ENCODE measurements at regions not wholly inside any gene's neighbourhood (a gene's known extent, or its start where the extent isn't known, plus 50 kb on each side); places are given as distances from the start of the nearest gene placed in this dataset.

GRCh38 chr11:95354304-95354703 is 123.3 kb upstream of the SESN3 start:
- Histone ChIP-seq H3K27ac (no peak overlapping the region), H3K4me3 (no peak overlapping the region), H3K36me3 (no peaks in the 10 kb centered on the region), H3K4me1 (peaks cover 2% of the 10 kb centered on the region; the same call in 1 of the 2 replicates), H3K27me3 (no peaks in the 10 kb centered on the region), H3K9me3 (replicated peaks) (no peaks in the 10 kb centered on the region)
- no peak for DNase-seq

- Histone ChIP-seq H3K36me3 (no peaks in the 10 kb centered on the region), H3K27me3 (no peaks in the 10 kb centered on the region), H3K4me1 (no peaks in the 10 kb centered on the region), H3K9me3 (replicated peaks) (no peaks in the 10 kb centered on the region), H3K27ac (no peak overlapping the region), H3K4me3 (no peak overlapping the region)
- DNase-seq, result no peak
These were observed 122.7 kb upstream of the SESN3 start for GRCh38 chr11:95353706-95354105.

- no peak overlapping the region for H3K4me3 ChIP-seq
- no peak overlapping the region for H3K27ac ChIP-seq
- no peaks in the 10 kb centered on the region for H3K36me3 ChIP-seq
- no peak for DNase-seq
- no peaks in the 10 kb centered on the region for H3K4me1 ChIP-seq
- H3K9me3 ChIP-seq (replicated peaks), result no peaks in the 10 kb centered on the region
- no peaks in the 10 kb centered on the region for H3K27me3 ChIP-seq
These were observed 121.8 kb upstream of the SESN3 start for GRCh38 chr11:95352733-95353346.

- H3K4me3 ChIP-seq, result no peak overlapping the region
- no peak overlapping the region for H3K27ac ChIP-seq
- H3K36me3 ChIP-seq, result no peaks in the 10 kb centered on the region
- no peak for DNase-seq
- H3K27me3 ChIP-seq, result no peaks in the 10 kb centered on the region
- no peaks in the 10 kb centered on the region for H3K9me3 ChIP-seq (replicated peaks)
- H3K4me1 ChIP-seq, result no peaks in the 10 kb centered on the region
These were observed 118.4 kb upstream of the SESN3 start for GRCh38 chr11:95349345-95349942.

GRCh38 chr11:95346265-95346664 is 115.3 kb upstream of the SESN3 start:
- Histone ChIP-seq H3K36me3 (no peaks in the 10 kb centered on the region), H3K27ac (no peak overlapping the region), H3K27me3 (no peaks in the 10 kb centered on the region), H3K4me3 (no peak overlapping the region), H3K9me3 (replicated peaks) (no peaks in the 10 kb centered on the region), H3K4me1 (no peaks in the 10 kb centered on the region)
- no peak for DNase-seq

- no peaks in the 10 kb centered on the region for H3K4me1 ChIP-seq
- H3K27ac ChIP-seq, result no peak overlapping the region
- H3K27me3 ChIP-seq, result no peaks in the 10 kb centered on the region
- no peaks in the 10 kb centered on the region for H3K36me3 ChIP-seq
- no peak for DNase-seq
- H3K9me3 ChIP-seq (replicated peaks), result no peaks in the 10 kb centered on the region
- no peak overlapping the region for H3K4me3 ChIP-seq
These were observed 114.6 kb upstream of the SESN3 start for GRCh38 chr11:95345651-95346050.

- no peak for DNase-seq
- H3K36me3 ChIP-seq, result no peaks in the 10 kb centered on the region
- no peaks in the 10 kb centered on the region for H3K4me1 ChIP-seq
- no peaks in the 10 kb centered on the region for H3K9me3 ChIP-seq (replicated peaks)
- H3K27me3 ChIP-seq, result no peaks in the 10 kb centered on the region
- H3K27ac ChIP-seq, result no peak overlapping the region
- no peak overlapping the region for H3K4me3 ChIP-seq
These were observed 114.1 kb upstream of the SESN3 start for GRCh38 chr11:95344932-95345642.

GRCh38 chr11:95341221-95341620 is 110.2 kb upstream of the SESN3 start:
- Histone ChIP-seq H3K27me3 (no peaks in the 10 kb centered on the region), H3K4me1 (peaks cover 10% of the 10 kb centered on the region; the same call in 1 of the 2 replicates), H3K4me3 (no peak overlapping the region), H3K27ac (no peak overlapping the region), H3K9me3 (replicated peaks) (no peaks in the 10 kb centered on the region), H3K36me3 (no peaks in the 10 kb centered on the region)
- DNase-seq, result no peak

GRCh38 chr11:95339086-95339901 is 108.3 kb upstream of the SESN3 start:
- Histone ChIP-seq H3K27ac (no peak overlapping the region), H3K4me1 (peaks cover 10% of the 10 kb centered on the region; the same call in 1 of the 2 replicates), H3K9me3 (replicated peaks) (no peaks in the 10 kb centered on the region), H3K27me3 (no peaks in the 10 kb centered on the region), H3K4me3 (no peak overlapping the region), H3K36me3 (no peaks in the 10 kb centered on the region)
- no peak for DNase-seq

GRCh38 chr11:95338430-95338991 is 107.5 kb upstream of the SESN3 start:
- no peaks in the 10 kb centered on the region for H3K36me3 ChIP-seq
- DNase-seq, result peak; percentile 34 to 67
- peaks cover 10% of the 10 kb centered on the region; the same call in 1 of the 2 replicates for H3K4me1 ChIP-seq
- no peaks in the 10 kb centered on the region for H3K27me3 ChIP-seq
- no peaks in the 10 kb centered on the region for H3K9me3 ChIP-seq (replicated peaks)
- H3K4me3 ChIP-seq, result no peak overlapping the region
- no peak overlapping the region for H3K27ac ChIP-seq

- no peaks in the 10 kb centered on the region for H3K9me3 ChIP-seq (replicated peaks)
- DNase-seq, result no peak
- no peak overlapping the region for H3K27ac ChIP-seq
- H3K27me3 ChIP-seq, result no peaks in the 10 kb centered on the region
- H3K4me1 ChIP-seq, result peaks cover 10% of the 10 kb centered on the region; the same call in 1 of the 2 replicates
- H3K4me3 ChIP-seq, result no peak overlapping the region
- H3K36me3 ChIP-seq, result no peaks in the 10 kb centered on the region
These were observed 107.0 kb upstream of the SESN3 start for GRCh38 chr11:95337972-95338429.

GRCh38 chr11:95337175-95337957 is 106.4 kb upstream of the SESN3 start:
- Histone ChIP-seq H3K9me3 (replicated peaks) (no peaks in the 10 kb centered on the region), H3K27me3 (no peaks in the 10 kb centered on the region), H3K27ac (no peak overlapping the region), H3K4me1 (peaks cover 10% of the 10 kb centered on the region; the same call in 1 of the 2 replicates), H3K4me3 (peak overlapping the region; percentile 20), H3K36me3 (no peaks in the 10 kb centered on the region)
- peak; percentile 14 to 43 for DNase-seq

- no peak overlapping the region for H3K27ac ChIP-seq
- no peak overlapping the region for H3K4me3 ChIP-seq
- DNase-seq, result no peak
- H3K9me3 ChIP-seq (replicated peaks), result no peaks in the 10 kb centered on the region
- peaks cover 10% of the 10 kb centered on the region; the same call in 1 of the 2 replicates for H3K4me1 ChIP-seq
- H3K27me3 ChIP-seq, result no peaks in the 10 kb centered on the region
- H3K36me3 ChIP-seq, result no peaks in the 10 kb centered on the region
These were observed 105.0 kb upstream of the SESN3 start for GRCh38 chr11:95335989-95336388.

GRCh38 chr11:95331161-95331560 is 100.2 kb upstream of the SESN3 start:
- DNase-seq, result no peak
- Histone ChIP-seq H3K4me1 (no peaks in the 10 kb centered on the region), H3K9me3 (replicated peaks) (no peaks in the 10 kb centered on the region), H3K27ac (no peak overlapping the region), H3K4me3 (no peak overlapping the region), H3K36me3 (no peaks in the 10 kb centered on the region), H3K27me3 (no peaks in the 10 kb centered on the region)
